Limb (tissue), 2 donors: ENCODE measurements at regions not wholly inside any gene's neighbourhood (a gene's known extent, or its start where the extent isn't known, plus 50 kb on each side); places are given as distances from the start of the nearest gene placed in this dataset.
"Not testable (repeated sequence)": the region's sequence is repeated elsewhere in the genome, so short reads cannot be mapped to it uniquely, and the experiment has no call there.

Experiments
- DNase-seq, 2 donors: peaks; one replicate each; pipeline ENCODE4 v3.0.0-alpha.2; 2016; ENCODE audit errors: extremely low spot score in 2 of 2

- no peak for DNase-seq
Measured at GRCh38 chr18:40197711-40198110, 1757.3 kb upstream of the PIK3C3 start.

GRCh38 chr18:40186677-40187076 is 1768.4 kb upstream of the PIK3C3 start:
- no peak for DNase-seq

GRCh38 chr18:40179729-40180461 is 1775.1 kb upstream of the PIK3C3 start:
- no peak for DNase-seq

GRCh38 chr18:40168026-40168425 is 1787.0 kb upstream of the PIK3C3 start:
- no peak for DNase-seq

- no peak for DNase-seq
Measured at GRCh38 chr18:40163254-40163653, 1791.8 kb upstream of the PIK3C3 start.

GRCh38 chr18:40160361-40160760 is 1794.7 kb upstream of the PIK3C3 start:
- DNase-seq, result no peak

- peak in 1 of 2 donors; percentile 65 for DNase-seq
Measured at GRCh38 chr18:40159141-40160017, 1795.7 kb upstream of the PIK3C3 start.

- DNase-seq, result no peak
Measured at GRCh38 chr18:40157120-40157519, 1797.9 kb upstream of the PIK3C3 start.

- no peak for DNase-seq
Measured at GRCh38 chr18:40152859-40153258, 1802.2 kb upstream of the PIK3C3 start.

GRCh38 chr18:40148960-40149359 is 1806.1 kb upstream of the PIK3C3 start:
- DNase-seq, result no peak

GRCh38 chr18:40133253-40133652 is 1821.8 kb upstream of the PIK3C3 start:
- no peak for DNase-seq

GRCh38 chr18:40132438-40132837 is 1822.6 kb upstream of the PIK3C3 start:
- not testable (repeated sequence) for DNase-seq

- DNase-seq, result no peak
Measured at GRCh38 chr18:40124107-40124506, 1830.9 kb upstream of the PIK3C3 start.

- no peak for DNase-seq
Measured at GRCh38 chr18:40120796-40121391, 1834.1 kb upstream of the PIK3C3 start.

- DNase-seq, result no peak
Measured at GRCh38 chr18:40120356-40120755, 1834.7 kb upstream of the PIK3C3 start.

GRCh38 chr18:40119581-40119980 is 1835.5 kb upstream of the PIK3C3 start:
- not testable (repeated sequence) for DNase-seq

- DNase-seq, result no peak
Measured at GRCh38 chr18:40110455-40110854, 1844.6 kb upstream of the PIK3C3 start.

- DNase-seq, result no peak
Measured at GRCh38 chr18:40109252-40110049, 1845.6 kb upstream of the PIK3C3 start.

- DNase-seq, result no peak
Measured at GRCh38 chr18:40108596-40108995, 1846.4 kb upstream of the PIK3C3 start.

GRCh38 chr18:40102903-40103302 is 1852.1 kb upstream of the PIK3C3 start:
- no peak for DNase-seq

GRCh38 chr18:40099641-40100040 is 1855.4 kb upstream of the PIK3C3 start:
- DNase-seq, result no peak
